Prostate gland (tissue), 2 donors: ENCODE measurements at regions not wholly inside any gene's neighbourhood (a gene's known extent, or its start where the extent isn't known, plus 50 kb on each side); places are given as distances from the start of the nearest gene placed in this dataset.

ENCODE experiments used
- DNase-seq: peaks from one replicate; pipeline ENCODE4 v3.0.0-alpha.2; 2019; ENCODE audit warnings: low spot score
- H3K27ac ChIP-seq, 2 donors: fragments of 200-600 bp; sonication (generic); 2 replicates each; pipeline ENCODE4 v1.5.1; 2017 to 2019
- H3K27me3 ChIP-seq: fragments of 200-600 bp; sonication (generic); replicated peaks from 2 replicates; pipeline ENCODE4 v1.5.1; 2019; ENCODE audit not compliant: insufficient read depth
- H3K36me3 ChIP-seq, 2 donors: fragments of 200-600 bp; sonication (generic); 1 replicate in 1 of 2; 2 replicates in 1 of 2; pipeline versions ENCODE4 v1.5.1 to v1.8.1; 2017 to 2019
- H3K4me1 ChIP-seq: fragments of 200-600 bp; sonication (generic); replicated peaks from 2 replicates; pipeline ENCODE4 v1.5.1; 2019
- H3K4me3 ChIP-seq, 2 donors: fragments of 200-600 bp; sonication (generic); 2 replicates each; pipeline ENCODE4 v1.5.1; 2017 to 2019
- H3K9me3 ChIP-seq: fragments of 200-600 bp; sonication (generic); 2 replicates; pipeline ENCODE4 v1.5.1; 2017
- CTCF ChIP-seq, 4 experiments: fragments of 200-600 bp in 2 of 4; fragments of 450-650 bp in 2 of 4; sonication (generic) in 2 of 4; IDR thresholded peaks; 1 replicate in 3 of 4; 2 replicates in 1 of 4; pipeline ENCODE4 v1.5.1; 2016 to 2019; ENCODE audit warnings: antibody characterized with exemption in 4 of 4, mild to moderate bottlenecking in 2 of 4, moderate library complexity in 2 of 4
- POLR2A ChIP-seq: fragments of 450-650 bp; IDR thresholded peaks from one replicate; pipeline ENCODE4 v1.6.1; 2016; ENCODE audit warnings: antibody characterized with exemption, mild to moderate bottlenecking
- POLR2AphosphoS5 ChIP-seq: sonication (generic); formaldehyde crosslinking; IDR thresholded peaks from one replicate; pipeline ENCODE4 v1.6.1; 2017; ENCODE audit warnings: antibody characterized with exemption
- WGBS: methylation state at CpG from one replicate; pipeline ENCODE4 v1.1.5; 2018; 5-methylcytosine and 5-hydroxymethylcytosine counted together
- intact Hi-C: fragments of 100-400 bp; cut with DNase I; formaldehyde crosslinking; loops from one replicate; pipeline ENCODE4 v1.14.2; 2022

- Histone ChIP-seq H3K27me3 (peaks cover 4% of the 10 kb centered on the region), H3K4me3 (no peak overlapping the region), H3K4me1 (no peaks in the 10 kb centered on the region), H3K9me3 (no peaks in the 10 kb centered on the region), H3K36me3 (no peaks in the 10 kb centered on the region), H3K27ac (no peak overlapping the region)
- TF ChIP-seq POLR2A = no peak
- TF ChIP-seq CTCF (IDR thresholded peaks at IDR 0.05) = no peak
- no peak for TF ChIP-seq POLR2AphosphoS5
- WGBS = 18% methylated on average over 1 of the region's 1 CpG
- no peak for DNase-seq
- intact Hi-C loops = no loop called here
Measured at GRCh38 chr1:4452701-4453100, 201.7 kb upstream of the AJAP1 start.

- WGBS = 93% methylated on average over 5 of the region's 5 CpGs
- intact Hi-C loops = no loop called here
- H3K4me3 ChIP-seq = no peak overlapping the region
- no peaks in the 10 kb centered on the region for H3K9me3 ChIP-seq
- no peaks in the 10 kb centered on the region for H3K27me3 ChIP-seq
- H3K36me3 ChIP-seq = no peaks in the 10 kb centered on the region
- no peak for DNase-seq
- TF ChIP-seq POLR2A (no peak), CTCF (IDR thresholded peaks at IDR 0.05) (no peak), POLR2AphosphoS5 (no peak)
- no peak overlapping the region for H3K27ac ChIP-seq
- H3K4me1 ChIP-seq = no peaks in the 10 kb centered on the region
Measured at GRCh38 chr1:4460052-4460451, 194.4 kb upstream of the AJAP1 start.

GRCh38 chr1:4460651-4461050 lies 193.8 kb upstream of the AJAP1 start:
- Histone ChIP-seq H3K4me3 (no peak overlapping the region), H3K27ac (no peak overlapping the region), H3K9me3 (no peaks in the 10 kb centered on the region), H3K4me1 (no peaks in the 10 kb centered on the region), H3K27me3 (no peaks in the 10 kb centered on the region), H3K36me3 (no peaks in the 10 kb centered on the region)
- DNase-seq = no peak
- 84% methylated on average over 14 of the region's 14 CpGs for WGBS
- intact Hi-C loops = no loop called here
- TF ChIP-seq POLR2A = no peak
- TF ChIP-seq CTCF (IDR thresholded peaks at IDR 0.05) = no peak
- no peak for TF ChIP-seq POLR2AphosphoS5

GRCh38 chr1:4461726-4462290 lies 192.6 kb upstream of the AJAP1 start:
- Histone ChIP-seq H3K9me3 (no peaks in the 10 kb centered on the region), H3K27me3 (no peaks in the 10 kb centered on the region), H3K4me3 (no peak overlapping the region), H3K27ac (no peak overlapping the region), H3K4me1 (no peaks in the 10 kb centered on the region), H3K36me3 (no peaks in the 10 kb centered on the region)
- 87% methylated on average over 14 of the region's 14 CpGs for WGBS
- intact Hi-C loops = no loop called here
- TF ChIP-seq CTCF (IDR thresholded peaks at IDR 0.05) (no peak), POLR2A (no peak), POLR2AphosphoS5 (no peak)
- DNase-seq = no peak

GRCh38 chr1:4462831-4463484 lies 191.5 kb upstream of the AJAP1 start:
- Histone ChIP-seq H3K4me3 (no peak overlapping the region), H3K9me3 (no peaks in the 10 kb centered on the region), H3K27me3 (no peaks in the 10 kb centered on the region), H3K27ac (no peak overlapping the region), H3K4me1 (no peaks in the 10 kb centered on the region), H3K36me3 (no peaks in the 10 kb centered on the region)
- TF ChIP-seq CTCF (IDR thresholded peaks at IDR 0.05) (no peak), POLR2A (no peak)
- intact Hi-C loops = no loop called here
- DNase-seq = no peak
- 73% methylated on average over 13 of the region's 13 CpGs for WGBS
